HG03521 (cell line): ENCODE measurements at regions not wholly inside any gene's neighbourhood (a gene's known extent, or its start where the extent isn't known, plus 50 kb on each side); places are given as distances from the start of the nearest gene placed in this dataset.

Source experiments
- ATAC-seq: cut with Tn5 transposase; IDR thresholded peaks from one replicate; pipeline ENCODE4 v1.9.1; 2021; ENCODE audit warnings: mild to moderate bottlenecking, moderate library complexity; ENCODE audit not compliant: unreplicated experiment

DNA sequence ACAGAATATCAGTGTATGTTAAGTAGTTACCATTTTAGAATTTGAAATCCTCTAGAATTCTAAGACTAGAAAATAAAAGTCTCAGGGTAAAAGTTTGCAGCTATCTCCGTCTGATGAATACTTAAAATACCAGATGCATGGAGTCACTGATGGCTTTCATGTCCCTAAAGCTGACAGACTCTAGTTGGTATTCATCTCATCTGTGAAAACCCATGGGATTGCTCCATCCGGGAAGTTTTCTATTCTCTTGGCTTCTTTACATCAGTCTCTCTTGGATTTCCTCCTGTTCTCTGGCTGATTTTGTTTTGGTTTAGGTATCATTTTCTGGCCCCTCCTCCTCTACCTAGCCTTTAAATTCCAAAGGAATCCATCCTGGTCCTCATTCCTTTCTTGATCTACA is 465.6 kb upstream of the POU3F3 start:
- no peak for ATAC-seq

DNA sequence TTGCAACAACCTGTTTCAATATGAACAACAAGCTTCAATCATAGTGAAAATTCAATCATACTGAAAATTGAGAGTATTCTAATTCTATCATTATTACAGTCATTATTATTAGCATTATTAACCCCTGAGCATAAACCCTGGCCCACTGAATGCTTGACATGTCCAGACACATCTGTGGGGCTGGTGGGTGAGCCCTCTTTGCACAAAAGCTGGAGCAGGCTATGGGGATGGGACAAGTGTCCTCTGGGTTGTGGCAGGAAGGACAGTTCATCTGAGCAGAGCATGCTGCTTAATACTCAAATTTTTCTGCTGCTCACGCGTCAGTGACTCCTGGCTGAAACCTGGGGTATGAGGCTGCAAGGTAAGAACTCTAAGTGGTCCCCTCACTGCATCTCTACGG is 451.1 kb upstream of the POU3F3 start:
- ATAC-seq = no peak

DNA sequence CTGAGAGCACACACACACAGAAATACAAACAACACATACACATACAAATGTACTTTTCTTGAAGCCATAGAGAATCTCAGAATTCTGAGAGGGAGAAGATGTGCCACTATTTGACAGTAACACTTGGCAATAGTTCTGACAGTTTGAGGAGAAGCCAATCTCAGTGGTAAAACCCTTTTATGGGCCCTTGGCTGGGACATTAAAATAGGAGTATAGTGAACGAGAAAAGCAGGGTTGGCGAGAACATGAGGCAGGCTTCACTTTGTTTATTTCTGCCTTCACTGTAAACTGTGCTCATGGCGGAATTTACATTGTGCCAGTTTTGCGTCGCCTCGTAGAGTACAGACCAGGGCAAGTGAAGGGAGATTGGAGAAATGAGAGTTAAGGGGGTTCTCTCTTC is 449.4 kb upstream of the POU3F3 start:
- no peak for ATAC-seq

DNA sequence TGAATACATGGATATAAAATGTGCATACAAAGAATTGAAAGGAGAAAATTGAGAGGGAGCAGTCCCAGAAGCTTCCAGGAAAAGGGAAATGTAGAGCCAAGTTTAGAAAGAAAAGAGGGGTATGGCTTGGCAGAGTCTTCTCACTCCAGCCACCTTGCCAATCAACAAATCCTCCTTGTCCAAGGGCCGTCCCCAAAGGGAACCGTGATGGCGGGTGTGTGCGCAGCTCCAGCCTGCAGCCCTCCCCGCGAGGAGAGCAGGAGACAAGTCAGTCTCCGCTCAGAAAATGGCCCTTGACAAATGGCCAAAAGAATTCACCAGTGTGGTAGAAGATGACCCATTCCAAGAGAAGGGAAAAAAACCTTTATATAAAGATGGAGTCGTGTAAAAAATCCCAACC is 448.3 kb upstream of the POU3F3 start:
- ATAC-seq = no peak

DNA sequence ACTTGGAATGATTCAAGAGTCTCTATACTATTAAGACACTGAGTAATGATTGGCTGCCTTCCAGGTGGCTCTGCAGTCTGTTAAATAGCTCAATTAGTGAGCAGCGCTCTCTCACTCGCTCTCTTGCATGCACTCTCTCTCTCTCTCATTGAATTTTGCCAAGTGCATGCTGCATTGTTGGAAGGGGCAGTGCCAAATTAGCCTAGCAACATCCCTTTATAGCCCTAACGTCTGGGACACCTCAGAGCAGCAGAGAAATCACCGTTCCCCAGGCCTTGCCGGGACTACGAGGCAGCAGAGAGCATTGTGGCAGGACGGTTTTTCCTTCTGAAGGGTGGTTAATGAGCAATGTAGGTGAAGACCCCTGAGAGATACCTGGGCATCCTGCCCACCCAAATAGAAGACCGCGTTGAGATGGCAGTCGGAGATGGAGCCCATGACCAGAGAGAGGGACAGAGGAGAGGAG is 447.6 kb upstream of the POU3F3 start:
- ATAC-seq = no peak

DNA sequence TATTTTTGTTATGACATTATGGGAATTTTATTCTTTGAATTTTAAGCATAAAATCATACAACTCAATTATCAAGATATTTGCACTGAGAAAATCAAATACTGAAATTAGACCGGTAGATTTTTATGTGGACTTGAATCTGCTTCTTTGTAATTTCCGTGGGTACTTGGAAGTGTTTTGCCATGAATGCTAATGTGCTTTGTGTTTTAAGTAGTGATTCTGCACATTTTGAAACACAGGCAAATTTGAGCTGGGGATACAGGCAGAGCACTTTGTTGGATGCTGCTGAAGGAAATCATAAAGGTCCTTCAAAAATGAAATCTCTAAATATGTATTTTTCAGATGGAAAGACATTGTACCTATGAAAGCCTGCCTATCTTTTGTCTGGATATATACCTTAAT is 446.3 kb upstream of the POU3F3 start:
- no peak for ATAC-seq

DNA sequence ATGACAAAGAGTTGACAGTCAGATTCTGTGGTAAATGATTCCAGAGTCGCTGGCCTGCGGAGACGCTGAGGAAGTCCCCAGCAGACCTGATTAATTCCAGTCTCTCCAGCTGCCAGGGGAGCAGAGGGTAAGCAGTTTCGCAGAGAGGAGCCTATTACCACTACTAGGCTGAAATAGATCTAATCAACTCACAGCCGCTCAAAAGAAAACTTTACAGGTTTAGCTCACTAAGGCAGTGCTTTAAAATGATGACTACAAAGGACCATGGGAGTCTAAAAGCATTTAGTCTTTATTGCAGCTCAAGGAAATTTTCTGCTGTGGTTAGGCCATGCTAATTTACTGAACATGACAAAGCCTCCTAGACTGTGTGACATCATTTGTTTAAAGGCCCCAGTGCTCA is 445.6 kb upstream of the POU3F3 start:
- ATAC-seq = no peak

DNA sequence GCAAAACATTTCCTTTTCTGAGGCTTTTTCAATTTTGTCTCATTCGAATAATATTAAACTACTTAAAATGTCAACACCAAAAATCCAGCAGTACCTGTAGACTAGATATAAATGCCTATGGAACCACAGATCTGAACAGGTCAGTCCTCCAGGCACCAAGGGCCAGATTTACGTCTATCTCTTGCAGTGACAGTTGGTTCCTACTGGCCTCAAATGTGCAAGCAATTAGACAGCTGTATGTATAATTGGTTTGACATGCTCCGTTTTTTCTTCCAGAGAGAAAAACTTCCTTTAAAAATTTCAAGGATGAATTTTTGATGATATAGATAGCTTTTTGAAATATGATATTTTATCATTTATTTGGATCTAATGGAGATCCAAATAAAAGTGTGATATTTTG is 443.8 kb upstream of the POU3F3 start:
- no peak for ATAC-seq

DNA sequence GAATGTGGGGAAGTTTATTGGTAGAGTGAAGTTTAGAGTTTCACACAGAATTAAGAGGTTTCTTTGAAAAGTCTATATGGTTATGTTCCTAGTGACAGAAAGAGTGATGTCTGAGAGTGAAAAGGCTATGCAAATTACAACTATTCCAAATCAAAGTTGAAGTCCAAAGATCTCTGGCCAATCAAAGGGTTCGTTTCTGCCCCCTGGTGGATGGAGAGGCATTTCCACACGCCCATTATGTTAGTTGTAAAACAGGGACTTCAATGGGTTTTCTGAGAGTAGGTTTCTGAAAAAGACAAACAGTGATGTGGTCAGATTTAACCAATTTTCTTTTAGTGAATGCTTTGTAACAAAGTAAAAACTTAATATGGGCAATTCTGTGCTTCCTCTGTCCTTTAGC is 441.5 kb upstream of the POU3F3 start:
- peak; percentile 53 for ATAC-seq

DNA sequence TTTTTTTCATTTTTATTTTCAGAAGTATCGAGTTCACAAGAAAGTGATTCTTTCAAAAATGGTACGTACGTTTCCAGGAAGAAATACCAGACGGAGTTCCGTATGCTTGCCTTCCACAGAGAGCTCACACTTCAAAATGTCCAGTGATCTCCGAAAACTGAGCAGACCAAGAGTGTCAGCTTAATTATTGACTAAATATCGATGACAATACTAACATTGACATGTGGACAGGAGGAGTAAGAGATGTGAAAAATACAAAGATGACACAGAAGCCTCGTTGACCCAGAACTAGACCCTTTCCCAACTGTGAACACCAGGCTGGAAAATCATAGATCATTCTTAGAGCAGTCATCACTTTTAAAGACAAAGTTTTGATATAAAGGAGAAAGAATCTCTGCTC is 440.0 kb upstream of the POU3F3 start:
- no peak for ATAC-seq

DNA sequence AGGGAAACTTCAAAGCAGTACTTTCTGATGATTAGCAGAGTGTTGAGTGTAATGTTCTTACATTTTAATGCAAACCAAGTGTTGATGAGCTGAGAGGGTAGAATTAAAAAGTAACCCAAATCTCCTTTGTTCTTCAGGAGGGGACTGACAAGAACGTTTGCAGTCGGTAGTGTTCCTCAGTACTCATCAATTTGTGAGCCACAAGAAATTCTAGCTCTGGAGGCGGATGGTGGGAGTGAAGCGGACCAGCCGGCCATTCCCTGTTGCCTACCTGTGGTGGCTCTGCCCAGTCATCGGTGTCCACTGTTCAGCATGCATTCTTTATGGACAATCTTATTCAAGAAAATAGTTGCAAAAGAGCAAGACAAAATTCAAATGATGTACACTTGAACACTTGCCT is 438.6 kb upstream of the POU3F3 start:
- no peak for ATAC-seq

DNA sequence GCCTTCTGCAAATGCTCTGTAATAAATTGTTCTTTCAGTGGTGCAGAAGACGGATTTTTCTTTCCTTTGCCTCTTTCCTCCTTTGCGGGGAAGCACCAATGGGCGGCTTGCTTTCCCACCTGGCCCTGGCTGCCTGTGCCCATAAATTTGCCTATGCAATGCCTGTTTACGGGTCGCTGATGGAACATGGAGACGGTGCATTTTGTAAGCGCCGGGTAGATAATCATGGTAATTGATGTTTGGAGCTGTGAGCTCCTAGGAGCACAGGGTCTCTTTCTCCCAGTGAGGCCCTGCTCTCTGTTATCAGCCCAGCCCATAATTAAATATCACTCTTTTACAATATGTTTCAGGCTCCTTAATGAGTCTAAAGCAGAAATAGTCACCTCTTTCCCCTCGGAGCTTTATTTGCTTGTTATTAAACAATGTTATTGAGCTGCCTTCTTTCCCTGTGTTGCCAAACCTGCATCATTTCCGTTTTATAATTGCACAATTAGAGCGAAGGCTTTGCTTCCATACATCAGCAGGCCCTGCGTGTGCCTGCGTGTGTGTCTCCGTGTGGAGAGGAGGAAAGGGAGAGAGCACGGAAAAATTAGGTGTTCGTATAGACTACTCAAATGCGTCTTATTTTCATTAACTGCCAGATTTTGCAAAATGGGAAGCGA is 437.4 kb upstream of the POU3F3 start:
- ATAC-seq = no peak

DNA sequence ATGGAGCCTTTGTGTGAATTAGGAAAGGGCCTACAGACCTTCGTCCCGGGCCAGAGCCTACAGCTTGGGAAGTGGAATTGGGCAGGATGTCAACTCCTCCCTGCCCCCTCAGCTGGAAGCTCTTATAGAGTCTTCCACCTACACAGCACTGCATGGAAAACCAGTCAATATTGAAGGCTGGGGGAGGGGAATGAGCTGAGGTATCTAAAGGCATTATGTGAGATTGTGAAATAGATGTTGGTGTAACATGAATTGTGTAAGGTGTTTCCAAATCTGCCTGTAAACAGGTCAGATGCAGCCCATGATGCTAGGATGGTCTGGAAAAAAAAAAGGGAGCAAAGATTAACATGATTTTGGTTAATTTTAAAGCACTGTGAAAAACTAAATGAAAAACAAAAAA is 433.5 kb upstream of the POU3F3 start:
- no peak for ATAC-seq

DNA sequence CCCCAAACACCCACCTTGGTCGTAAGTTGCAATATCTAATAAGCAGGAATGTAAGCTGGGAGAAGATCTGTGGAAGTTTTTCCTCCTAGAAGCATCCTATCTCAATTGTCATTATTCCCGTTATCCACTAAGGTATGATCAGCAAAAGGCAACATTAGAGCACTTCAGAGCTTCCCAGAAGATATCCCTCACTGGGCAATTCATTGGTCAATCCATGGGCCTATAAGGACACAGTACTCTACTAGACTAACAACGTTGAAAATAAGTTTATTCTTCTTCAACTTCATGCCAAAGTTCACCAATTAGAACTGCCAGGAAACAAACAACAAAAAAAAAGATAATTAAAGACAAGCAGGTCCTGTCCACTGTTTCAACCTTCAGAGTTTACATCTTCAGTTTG is 433.0 kb upstream of the POU3F3 start:
- ATAC-seq = no peak

DNA sequence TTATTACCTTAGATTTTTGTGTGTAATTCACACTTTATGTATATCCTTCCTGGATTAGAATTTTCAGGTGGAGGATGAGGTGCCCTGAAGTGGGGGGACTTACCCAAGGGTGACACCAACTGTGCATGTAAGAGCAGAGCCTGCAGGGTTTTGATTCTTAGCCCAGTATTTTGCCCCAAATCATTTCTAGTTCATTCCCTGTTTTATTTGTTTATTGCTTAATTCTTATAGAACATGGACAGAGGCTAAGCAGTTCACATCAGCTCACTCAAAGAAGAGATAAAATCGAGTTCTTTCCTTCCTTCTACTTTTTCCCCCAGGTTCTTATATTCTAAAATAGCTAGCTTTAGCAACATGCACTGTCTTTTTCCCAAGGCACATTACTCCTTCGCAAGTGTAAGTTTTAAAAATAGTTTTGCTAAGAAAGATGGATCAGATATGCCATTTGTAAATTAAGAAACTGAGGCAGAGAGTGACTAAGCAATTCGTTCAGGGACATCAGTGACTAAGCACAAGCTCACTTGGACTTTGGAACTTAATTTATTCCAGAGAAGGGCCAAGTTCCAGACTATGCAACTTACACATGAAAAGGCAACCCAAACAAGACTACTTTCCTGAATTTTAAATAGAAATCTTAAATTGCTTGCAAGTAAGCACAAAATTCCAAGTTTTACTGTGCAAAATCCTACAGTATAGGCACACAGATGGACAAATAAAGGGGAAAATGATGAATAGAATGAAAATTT is 427.9 kb upstream of the POU3F3 start:
- ATAC-seq = no peak

DNA sequence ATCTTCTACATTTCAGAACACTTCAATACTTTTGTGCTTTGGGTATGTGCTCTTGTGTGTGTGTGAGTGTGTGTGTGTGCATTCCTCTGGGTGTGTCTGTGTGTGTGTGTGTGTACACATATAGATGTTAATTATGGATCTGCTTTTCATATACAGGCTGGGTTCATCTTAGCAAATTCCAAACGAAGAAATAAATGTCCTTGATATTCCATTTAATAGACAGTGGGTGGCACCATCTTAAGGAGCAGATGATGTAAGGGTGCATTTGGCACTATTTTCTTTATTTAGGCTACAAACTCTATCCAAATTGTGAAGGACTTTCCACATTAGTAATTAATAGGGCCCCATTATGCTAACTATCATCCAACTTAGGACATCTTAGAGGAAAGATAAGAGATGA is 425.8 kb upstream of the POU3F3 start:
- no peak for ATAC-seq

DNA sequence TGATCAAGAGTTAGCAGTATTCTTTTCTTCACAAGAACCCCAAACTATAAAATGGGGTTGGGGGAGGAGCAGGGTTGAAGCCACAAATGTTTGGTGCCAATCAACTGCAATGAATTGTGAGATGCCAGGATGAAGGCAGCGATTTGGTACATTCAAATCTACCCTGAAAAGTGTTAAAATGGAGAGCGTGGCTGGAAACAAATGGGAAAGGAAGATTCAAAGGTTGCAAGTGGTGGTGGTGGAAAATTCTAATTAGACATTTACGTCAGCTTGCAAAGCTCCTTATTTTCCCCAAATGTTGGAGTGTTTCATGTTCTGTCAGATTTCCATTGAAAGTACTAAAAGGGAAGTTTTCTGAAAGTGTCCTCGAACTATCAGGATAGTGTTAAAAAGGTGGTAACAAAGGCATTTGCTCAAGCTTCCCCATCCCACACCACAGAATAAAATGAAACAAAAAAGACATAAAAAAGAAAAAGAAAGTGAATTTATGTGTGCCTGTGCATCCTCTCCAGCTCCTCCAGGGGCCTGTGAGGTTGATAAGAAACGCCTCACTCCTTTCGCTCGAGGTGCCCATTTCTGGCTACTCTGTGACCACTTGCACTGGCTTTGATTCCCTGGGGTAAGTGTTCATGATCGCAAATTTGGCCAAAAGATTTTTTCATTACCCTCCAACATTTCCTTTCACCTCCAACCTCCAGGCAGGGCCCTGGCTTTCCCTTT is 424.1 kb upstream of the POU3F3 start:
- no peak for ATAC-seq

DNA sequence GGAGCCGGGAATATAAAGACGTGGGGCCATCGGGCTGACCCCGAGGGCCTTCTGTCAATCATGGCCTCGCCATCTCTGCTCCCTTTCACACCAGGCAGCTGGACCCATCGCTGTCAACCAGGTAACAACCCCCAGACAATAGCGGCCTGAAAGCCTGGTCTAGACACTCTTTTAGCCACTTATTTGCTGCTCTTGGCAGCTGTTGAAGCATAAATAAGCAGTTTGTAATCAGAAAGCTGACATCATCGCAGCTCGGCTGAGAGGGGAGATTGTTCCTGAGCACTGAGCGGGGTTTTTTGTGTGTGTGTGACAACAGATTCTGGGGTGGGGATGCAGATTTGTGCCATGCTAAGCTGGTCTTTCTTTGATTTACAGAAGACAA is 423.6 kb upstream of the POU3F3 start:
- ATAC-seq = no peak

DNA sequence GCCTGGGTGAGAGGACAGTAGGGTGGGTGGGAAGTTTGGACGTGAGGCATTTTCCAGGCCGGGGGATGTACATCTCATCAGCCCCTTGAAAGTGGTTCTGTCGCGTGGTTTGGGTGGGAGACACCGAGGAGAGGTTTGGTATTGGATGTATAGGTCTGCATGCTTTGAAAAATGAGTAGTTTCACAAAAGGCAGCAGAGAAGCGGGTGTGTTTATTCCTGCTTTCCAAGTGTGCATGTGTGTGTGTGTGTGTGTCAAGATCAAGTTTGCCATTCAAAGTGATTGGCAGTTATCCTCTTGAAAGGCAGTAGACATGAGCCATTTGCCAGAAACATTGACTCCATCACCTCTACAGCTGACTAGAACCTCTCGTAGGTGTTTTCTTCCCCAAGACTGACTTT is 423.1 kb upstream of the POU3F3 start:
- no peak for ATAC-seq

DNA sequence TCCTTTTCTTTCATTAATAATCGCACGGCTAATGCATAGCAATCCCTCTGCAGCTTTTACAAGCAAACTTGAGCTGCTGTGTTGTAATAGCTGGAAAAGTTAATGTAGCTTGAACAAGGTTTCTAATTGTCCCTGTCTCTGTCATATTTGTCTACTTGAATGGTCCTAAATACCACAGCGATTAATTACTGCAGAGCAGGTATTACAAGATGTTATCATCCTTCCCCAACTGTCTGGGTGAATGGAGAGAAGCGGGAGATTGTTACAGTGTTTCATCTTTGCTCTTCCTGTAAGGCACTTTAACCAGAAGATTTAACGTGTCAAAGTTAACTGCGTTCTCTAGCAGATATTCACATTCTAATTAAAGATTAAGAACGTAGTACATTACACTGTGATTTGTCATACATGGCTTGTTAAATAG is 422.2 kb upstream of the POU3F3 start:
- ATAC-seq = no peak

DNA sequence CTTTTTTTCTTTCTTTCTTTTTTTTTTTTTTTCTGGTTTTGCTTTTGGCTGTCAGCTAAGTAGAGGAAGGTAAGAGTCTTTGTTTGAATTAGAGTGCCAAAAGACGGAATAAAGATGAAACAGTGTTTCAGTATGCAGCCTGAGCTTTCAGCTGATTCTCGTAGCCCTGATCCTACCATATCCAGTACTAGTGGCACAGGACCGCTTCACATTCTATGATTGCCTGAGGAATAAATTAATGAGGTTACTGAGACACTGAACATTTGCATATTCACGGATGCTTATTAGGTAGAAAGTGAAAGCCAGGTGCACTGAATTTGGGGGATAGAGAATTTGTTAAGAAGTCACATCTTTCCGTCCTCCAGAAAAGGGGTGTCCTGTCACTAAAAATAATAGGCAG is 421.5 kb upstream of the POU3F3 start:
- no peak for ATAC-seq

DNA sequence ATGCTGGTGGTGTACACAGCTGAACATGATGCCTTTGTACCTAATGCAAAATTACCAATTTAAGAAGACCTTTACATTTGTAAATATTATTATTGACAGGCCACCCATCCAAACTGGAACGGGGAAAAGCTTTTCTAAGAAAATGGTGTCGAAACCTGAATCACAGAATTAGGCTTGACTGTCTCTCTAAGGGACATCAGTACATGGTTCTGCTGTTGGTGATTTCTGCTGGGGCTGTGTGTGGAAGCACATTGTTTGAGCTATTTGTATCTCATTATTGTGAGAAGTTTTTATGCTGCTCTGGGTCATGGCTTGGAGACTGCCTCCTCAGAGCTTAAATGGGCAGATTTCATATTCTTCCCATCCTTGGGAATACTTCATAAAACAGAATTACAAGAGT is 420.9 kb upstream of the POU3F3 start:
- no peak for ATAC-seq
